GM20000 (cell line): ENCODE measurements at regions not wholly inside any gene's neighbourhood (a gene's known extent, or its start where the extent isn't known, plus 50 kb on each side); places are given as distances from the start of the nearest gene placed in this dataset.
"Not testable (repeated sequence)": the region's sequence is repeated elsewhere in the genome, so short reads cannot be mapped to it uniquely, and the experiment has no call there.

ENCODE experiments used
- DNase-seq: peaks from one replicate; pipeline ENCODE4 v3.0.0; 2012; ENCODE audit warnings: low spot score
- TF ChIP-seq, protein P1 (sequence below): IDR thresholded peaks from 2 replicates; pipeline ENCODE4 v1.5.1; 2012; ENCODE audit warnings: mild to moderate bottlenecking, control low read depth; ENCODE audit errors: extremely low read depth, missing control alignments

- TF ChIP-seq, protein P1, sequence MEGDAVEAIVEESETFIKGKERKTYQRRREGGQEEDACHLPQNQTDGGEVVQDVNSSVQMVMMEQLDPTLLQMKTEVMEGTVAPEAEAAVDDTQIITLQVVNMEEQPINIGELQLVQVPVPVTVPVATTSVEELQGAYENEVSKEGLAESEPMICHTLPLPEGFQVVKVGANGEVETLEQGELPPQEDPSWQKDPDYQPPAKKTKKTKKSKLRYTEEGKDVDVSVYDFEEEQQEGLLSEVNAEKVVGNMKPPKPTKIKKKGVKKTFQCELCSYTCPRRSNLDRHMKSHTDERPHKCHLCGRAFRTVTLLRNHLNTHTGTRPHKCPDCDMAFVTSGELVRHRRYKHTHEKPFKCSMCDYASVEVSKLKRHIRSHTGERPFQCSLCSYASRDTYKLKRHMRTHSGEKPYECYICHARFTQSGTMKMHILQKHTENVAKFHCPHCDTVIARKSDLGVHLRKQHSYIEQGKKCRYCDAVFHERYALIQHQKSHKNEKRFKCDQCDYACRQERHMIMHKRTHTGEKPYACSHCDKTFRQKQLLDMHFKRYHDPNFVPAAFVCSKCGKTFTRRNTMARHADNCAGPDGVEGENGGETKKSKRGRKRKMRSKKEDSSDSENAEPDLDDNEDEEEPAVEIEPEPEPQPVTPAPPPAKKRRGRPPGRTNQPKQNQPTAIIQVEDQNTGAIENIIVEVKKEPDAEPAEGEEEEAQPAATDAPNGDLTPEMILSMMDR, result no peak
- no peak for DNase-seq
Observed at GRCh38 chr1:73197972-73198371, 915.6 kb upstream of the NEGR1 start.

DNA sequence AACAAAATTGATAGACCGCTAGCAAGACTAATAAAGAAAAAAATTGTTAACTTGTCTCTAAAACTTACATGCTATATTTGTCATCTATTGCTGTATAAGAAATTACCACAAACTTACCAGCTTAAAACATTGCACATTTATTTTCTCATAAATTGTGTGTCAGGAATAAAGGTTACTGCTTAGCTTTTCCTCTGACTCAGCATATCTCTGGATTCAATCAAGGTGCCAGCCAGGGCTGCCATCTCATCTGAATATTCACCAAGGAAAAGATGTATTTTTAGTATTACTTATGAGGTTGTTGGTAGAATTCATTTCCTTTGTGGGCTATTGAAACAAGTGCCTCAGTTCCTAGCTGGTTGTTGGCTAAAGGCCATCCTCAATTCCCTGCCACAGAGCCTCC lies 912.6 kb upstream of the NEGR1 start:
- TF ChIP-seq, protein P1, result no peak

DNA sequence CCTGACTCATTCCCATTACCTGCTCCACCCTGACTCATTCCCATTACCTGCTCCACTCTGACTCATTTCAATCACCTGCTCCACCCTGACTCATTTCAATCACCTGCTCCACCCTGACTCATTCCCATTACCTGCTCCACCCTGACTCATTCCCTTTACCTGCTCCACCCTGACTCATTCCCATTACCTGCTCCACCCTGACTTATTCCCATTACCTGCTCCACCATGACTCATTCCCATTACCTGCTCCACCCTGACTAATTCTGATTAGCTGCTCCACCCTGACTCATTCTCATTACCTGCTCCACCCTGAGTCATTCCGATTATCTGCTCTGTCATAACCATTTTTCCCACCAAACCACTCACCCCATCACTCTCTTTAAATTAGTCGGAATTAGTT lies 901.2 kb upstream of the NEGR1 start:
- DNase-seq, result not testable (repeated sequence)

More for the DNA sequence above, 912.6 kb upstream of the NEGR1 start:
- DNase-seq, result no peak

GRCh38 chr1:73181190-73181540 lies 898.8 kb upstream of the NEGR1 start:
- DNase-seq, result no peak
- TF ChIP-seq, protein P1, result no peak

GRCh38 chr1:73180397-73181189 lies 898.3 kb upstream of the NEGR1 start:
- DNase-seq, result no peak

GRCh38 chr1:73176902-73177301 lies 894.6 kb upstream of the NEGR1 start:
- TF ChIP-seq, protein P1, result no peak

More at GRCh38 chr1:73180397-73181189, 898.3 kb upstream of the NEGR1 start:
- TF ChIP-seq, protein P1, result no peak

DNA sequence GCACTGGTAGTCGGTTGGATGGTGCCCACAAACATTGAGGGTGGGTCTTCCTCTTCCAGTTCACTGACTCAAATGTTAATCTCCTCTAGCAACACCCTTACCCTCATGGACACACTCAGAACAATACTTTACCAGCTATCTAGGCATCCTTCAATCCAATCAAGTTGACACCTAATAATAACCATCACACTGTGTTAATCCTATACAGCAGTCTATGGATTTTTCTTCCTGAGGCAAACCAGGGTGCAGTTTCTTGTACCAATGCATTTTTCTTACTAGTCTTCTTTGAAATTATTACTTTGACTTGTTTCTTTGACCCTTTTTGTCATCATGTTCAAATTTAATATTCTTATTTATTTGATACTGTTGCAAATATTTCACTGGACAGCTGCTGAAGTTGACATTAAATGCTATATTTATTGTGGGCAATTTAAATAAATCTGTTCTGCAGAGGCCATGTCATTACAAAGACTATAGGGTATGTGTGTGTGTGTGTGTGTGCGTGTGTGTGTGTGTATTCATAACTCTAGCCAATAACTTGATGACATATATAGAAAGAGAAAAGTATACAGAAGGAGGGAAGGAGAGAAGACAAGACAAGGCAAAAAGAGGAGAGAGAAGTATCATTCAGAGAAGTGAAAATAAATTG lies 884.8 kb upstream of the NEGR1 start:
- TF ChIP-seq, protein P1, result no peak

More at GRCh38 chr1:73176902-73177301, 894.6 kb upstream of the NEGR1 start:
- no peak for DNase-seq

More for the DNA sequence above, 884.8 kb upstream of the NEGR1 start:
- DNase-seq, result no peak
